HG03045 (cell line): ENCODE measurements at regions not wholly inside any gene's neighbourhood (a gene's known extent, or its start where the extent isn't known, plus 50 kb on each side); places are given as distances from the start of the nearest gene placed in this dataset.

Experiments
- ATAC-seq: cut with Tn5 transposase; IDR thresholded peaks from one replicate; pipeline ENCODE4 v1.9.1; 2021; ENCODE audit warnings: mild to moderate bottlenecking, moderate library complexity; ENCODE audit not compliant: unreplicated experiment

- no peak for ATAC-seq
Measured at GRCh38 chr4:32172086-32172485, 1451.9 kb downstream of the PCDH7 start.

DNA sequence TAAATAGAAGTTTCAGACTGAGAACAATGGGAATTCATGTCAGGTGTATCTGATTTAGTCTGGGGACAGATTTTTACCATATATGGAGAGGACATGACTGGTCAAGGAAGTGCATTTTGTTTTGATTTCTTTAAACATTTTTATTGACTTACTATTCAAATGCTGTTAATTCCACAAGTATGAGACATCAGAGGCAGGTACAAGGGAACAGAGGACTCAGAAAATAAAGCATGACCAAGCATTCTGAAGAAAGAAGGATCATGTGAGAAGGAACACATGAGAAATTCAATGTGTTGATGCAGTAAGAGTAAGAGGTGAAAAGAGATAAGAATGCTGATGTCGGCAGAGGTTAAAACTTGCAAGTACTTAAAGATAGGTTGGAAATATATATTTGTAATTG, 1452.6 kb downstream of the PCDH7 start:
- ATAC-seq = no peak

- ATAC-seq = no peak
Measured at GRCh38 chr4:32180086-32180485, 1459.9 kb downstream of the PCDH7 start.

- no peak for ATAC-seq
Measured at GRCh38 chr4:32184186-32184585, 1464.0 kb downstream of the PCDH7 start.

DNA sequence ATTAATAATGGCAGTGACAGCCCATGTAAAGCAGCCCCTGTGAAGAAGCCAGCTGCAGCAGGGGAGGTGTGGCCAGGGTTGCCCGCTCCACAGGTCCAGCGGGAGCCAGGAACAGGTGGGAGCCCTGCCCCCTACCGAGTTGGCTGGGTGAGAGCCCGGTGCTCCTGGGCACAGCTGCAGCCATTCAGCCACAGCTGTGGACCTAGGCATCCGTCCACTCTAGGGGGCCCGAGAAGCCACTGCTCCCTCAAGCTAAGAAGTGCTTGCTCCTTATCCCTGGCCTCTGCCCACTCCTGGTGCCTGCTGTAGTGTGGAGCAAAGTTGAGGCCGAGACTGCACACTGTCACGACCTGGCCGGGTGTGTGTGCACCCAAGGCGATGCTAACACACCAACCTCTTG, 1469.0 kb downstream of the PCDH7 start:
- ATAC-seq = no peak

- ATAC-seq = no peak
Measured at GRCh38 chr4:32189788-32190187, 1469.6 kb downstream of the PCDH7 start.

- no peak for ATAC-seq
Measured at GRCh38 chr4:32191961-32192360, 1471.8 kb downstream of the PCDH7 start.

GRCh38 chr4:32192363-32192762, 1472.2 kb downstream of the PCDH7 start:
- no peak for ATAC-seq

- ATAC-seq = no peak
Measured at GRCh38 chr4:32192991-32193390, 1472.8 kb downstream of the PCDH7 start.

- ATAC-seq = no peak
Measured at GRCh38 chr4:32196950-32197688, 1477.0 kb downstream of the PCDH7 start.

DNA sequence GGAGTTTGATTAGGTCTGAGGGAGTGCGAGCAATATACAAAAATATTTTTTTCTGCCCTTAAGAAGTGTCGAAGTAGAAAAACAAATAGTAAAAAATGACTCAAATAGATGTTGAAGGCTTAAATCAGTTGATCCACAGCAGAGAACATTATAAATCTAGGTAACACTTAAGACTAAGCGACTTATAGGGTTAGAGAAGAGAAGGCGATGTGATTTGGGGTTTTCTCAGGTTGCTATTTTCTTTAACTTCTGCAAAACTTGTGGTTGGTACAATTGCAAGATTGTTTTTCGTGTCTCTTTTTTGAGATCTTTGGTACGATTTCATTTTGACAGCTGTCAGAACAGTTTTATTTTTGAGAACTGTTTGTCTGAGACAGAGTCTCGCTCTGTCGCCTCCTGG, 1479.5 kb downstream of the PCDH7 start:
- ATAC-seq = no peak

- ATAC-seq = no peak
Measured at GRCh38 chr4:32203340-32203739, 1483.2 kb downstream of the PCDH7 start.

GRCh38 chr4:32206756-32207155, 1486.6 kb downstream of the PCDH7 start:
- no peak for ATAC-seq

DNA sequence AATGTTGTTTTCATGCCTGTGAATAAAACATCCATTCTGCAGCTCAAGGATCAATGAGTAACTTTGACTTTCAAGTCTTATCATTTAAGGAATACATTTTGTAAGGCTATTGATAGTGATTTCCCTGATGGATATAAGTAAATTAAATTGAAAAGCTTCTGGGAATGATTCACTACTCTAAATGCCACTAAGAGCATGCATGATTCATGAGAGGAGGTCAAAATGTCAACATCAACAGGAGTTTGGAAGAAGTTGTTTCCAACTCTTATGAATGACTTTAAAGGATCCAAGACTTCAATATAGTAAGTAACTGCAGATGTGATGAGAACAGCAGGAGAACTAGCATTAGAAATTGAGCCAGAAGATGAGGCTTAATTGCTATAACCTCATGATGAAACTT, 1487.3 kb downstream of the PCDH7 start:
- no peak for ATAC-seq

DNA sequence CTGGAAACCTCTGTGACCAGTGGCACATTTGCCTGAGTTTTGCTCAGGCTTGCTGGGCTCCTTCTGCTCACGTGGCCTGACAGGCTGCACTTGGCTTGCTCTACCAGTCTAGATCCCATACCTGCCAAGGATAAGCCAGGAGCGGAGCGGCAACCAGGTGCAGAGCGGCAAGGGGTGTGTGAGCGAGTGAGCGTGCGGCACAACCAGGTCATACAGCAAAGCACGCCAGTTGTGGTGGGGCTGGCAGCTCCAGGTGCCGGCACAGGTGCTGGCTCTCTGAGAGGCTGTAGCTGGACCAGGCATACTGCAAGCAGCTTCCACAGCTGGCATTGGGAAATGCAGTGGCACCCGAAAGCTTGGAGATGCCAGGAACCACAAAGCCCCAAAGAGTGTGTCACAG, 1495.1 kb downstream of the PCDH7 start:
- no peak for ATAC-seq

DNA sequence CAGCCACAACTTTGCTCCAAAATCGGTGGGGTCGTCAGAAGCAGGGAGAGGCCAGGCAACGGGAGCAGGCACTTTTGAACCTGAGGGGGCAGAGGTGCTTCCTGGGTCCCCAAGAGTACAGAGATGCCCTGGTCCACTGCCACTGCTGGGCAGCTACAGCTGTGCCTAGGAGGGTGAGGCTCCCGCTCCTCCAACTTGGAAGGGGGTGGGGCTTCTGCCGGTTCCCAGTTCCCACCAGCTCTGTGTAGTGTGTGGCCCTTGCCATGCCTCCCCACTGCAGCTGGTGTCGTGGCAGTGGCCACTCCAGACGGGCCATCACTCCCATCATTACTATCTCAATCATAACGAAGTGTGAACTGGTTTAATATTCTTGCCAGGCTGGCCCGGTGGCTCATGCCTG, 1496.3 kb downstream of the PCDH7 start:
- no peak for ATAC-seq

DNA sequence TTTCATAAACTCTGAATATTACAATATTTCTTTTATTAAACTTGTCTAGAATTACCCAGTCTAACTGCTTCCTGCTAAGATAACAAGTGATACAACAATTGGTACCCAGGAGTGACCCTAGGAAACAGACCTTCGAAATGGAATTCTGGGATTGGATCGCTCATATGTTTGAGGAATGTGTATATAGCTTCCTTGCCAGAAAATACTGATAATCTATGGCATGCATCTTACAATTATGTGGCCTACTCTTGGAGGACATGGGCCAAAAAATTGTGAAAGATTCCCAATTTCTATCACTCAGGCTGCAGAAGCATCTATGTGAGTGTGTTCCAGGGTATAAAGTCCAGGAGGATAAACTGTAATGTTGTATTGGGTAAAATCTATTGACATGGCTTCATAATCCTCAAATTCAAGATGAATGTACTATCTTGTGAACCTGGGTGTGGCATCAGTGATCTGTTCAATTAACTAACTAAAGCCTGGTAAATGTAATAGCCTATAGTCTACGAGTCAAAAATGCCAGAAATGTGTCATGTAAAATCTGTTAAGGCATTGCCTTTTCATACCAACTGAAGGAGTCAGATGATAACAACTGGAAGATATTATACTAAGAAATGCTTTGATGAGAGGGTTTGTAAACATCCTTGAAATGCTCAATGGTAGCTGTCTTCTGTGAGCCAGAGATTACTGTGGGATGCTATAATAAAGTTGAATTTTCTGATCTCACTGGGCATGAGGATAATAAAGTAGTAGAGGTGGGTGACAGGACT, 1499.3 kb downstream of the PCDH7 start:
- no peak for ATAC-seq

GRCh38 chr4:32226204-32226603, 1506.0 kb downstream of the PCDH7 start:
- ATAC-seq = no peak

GRCh38 chr4:32226733-32227132, 1506.6 kb downstream of the PCDH7 start:
- no peak for ATAC-seq

DNA sequence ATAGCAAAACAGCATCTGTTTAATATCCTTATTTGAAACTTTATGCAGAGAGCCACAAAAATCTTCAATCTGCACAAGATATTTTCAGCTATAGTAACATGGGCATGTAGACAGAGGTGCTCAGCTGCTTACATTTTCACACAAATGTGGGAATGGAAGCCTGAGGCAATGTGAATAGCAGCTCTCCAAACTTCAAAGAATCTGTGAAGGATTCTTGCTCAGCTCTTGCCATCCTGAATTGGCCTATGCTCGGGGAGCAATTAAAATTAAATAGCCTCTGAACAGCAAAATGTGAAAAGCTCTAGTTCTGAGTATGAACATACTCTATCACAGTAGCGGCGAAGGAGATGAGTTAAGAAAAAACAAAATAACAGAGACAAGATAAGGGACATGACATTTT, 1523.8 kb downstream of the PCDH7 start:
- ATAC-seq = no peak

GRCh38 chr4:32249040-32249439, 1528.9 kb downstream of the PCDH7 start:
- no peak for ATAC-seq

- no peak for ATAC-seq
Measured at GRCh38 chr4:32251126-32251525, 1531.0 kb downstream of the PCDH7 start.
